MM.1S (cell line): ENCODE measurements at regions not wholly inside any gene's neighbourhood (a gene's known extent, or its start where the extent isn't known, plus 50 kb on each side); places are given as distances from the start of the nearest gene placed in this dataset.

Source experiments
- DNase-seq: peaks from one replicate; pipeline ENCODE4 v3.0.0-alpha.2; 2015
- H2AFZ ChIP-seq: fragments of 300-600 bp; sonication (generic); 2 replicates; pipeline ENCODE4 v1.6.0; 2016; ENCODE audit warnings: antibody characterized with exemption, low read length
- H3F3A ChIP-seq: fragments of 300-600 bp; sonication (generic); 2 replicates; pipeline ENCODE4 v1.6.1; 2016; ENCODE audit warnings: mild to moderate bottlenecking, antibody characterized with exemption, low read length, moderate library complexity, mixed read lengths; ENCODE audit not compliant: insufficient read depth
- H3K27ac ChIP-seq: fragments of 300-600 bp; sonication (generic); 2 replicates; pipeline ENCODE4 v1.5.1; 2016; ENCODE audit warnings: mild to moderate bottlenecking, low read length
- H3K27me3 ChIP-seq: fragments of 300-600 bp; sonication (generic); replicated peaks from 2 replicates; pipeline ENCODE4 v1.6.0; 2016; ENCODE audit warnings: low read length; ENCODE audit not compliant: insufficient read depth
- H3K36me3 ChIP-seq: fragments of 300-600 bp; sonication (generic); replicated peaks from 2 replicates; pipeline ENCODE4 v1.6.1; 2016; ENCODE audit warnings: mild to moderate bottlenecking, low read length, mixed read lengths; ENCODE audit not compliant: insufficient read depth
- H3K4me1 ChIP-seq: fragments of 300-600 bp; sonication (generic); 2 replicates; pipeline ENCODE4 v1.6.1; 2016; ENCODE audit warnings: low read length, mixed read lengths
- H3K4me2 ChIP-seq: fragments of 300-600 bp; sonication (generic); 2 replicates; pipeline ENCODE4 v1.6.0; 2016; ENCODE audit warnings: low read depth, low read length
- H3K4me3 ChIP-seq: fragments of 300-600 bp; sonication (generic); 2 replicates; pipeline ENCODE4 v1.5.1; 2016; ENCODE audit warnings: low read length, mixed read lengths
- H3K79me2 ChIP-seq: fragments of 300-600 bp; sonication (generic); 2 replicates; pipeline ENCODE4 v1.6.1; 2016; ENCODE audit warnings: mixed run types, low read length, mixed read lengths
- H3K9ac ChIP-seq: fragments of 300-600 bp; sonication (generic); 2 replicates; pipeline ENCODE4 v1.6.1; 2016; ENCODE audit warnings: low read length, mixed read lengths
- H3K9me2 ChIP-seq: fragments of 300-600 bp; sonication (generic); replicated peaks from 2 replicates; pipeline ENCODE4 v1.6.1; 2016; ENCODE audit warnings: mild to moderate bottlenecking, low read length, mixed read lengths; ENCODE audit not compliant: insufficient read depth
- H3K9me3 ChIP-seq: fragments of 300-600 bp; sonication (generic); replicated peaks from 2 replicates; pipeline ENCODE4 v1.6.1; 2016; ENCODE audit warnings: mild to moderate bottlenecking, low read length, mixed read lengths; ENCODE audit not compliant: insufficient read depth
- H4K20me1 ChIP-seq: fragments of 300-600 bp; sonication (generic); 2 replicates; pipeline ENCODE4 v1.6.1; 2016; ENCODE audit warnings: mild to moderate bottlenecking, low read length, moderate library complexity, mixed read lengths; ENCODE audit not compliant: insufficient read depth
- EZH2 ChIP-seq: fragments of 300-600 bp; sonication (generic); optimal IDR thresholded peaks from 2 replicates; pipeline ENCODE3; 2017; ENCODE audit warnings: low read depth, mild to moderate bottlenecking, antibody characterized with exemption, low read length, mixed read lengths
- EZH2phosphoT487 ChIP-seq: fragments of 300-600 bp; sonication (generic); IDR thresholded peaks from 2 replicates; pipeline ENCODE4 v1.6.1; 2018; ENCODE audit warnings: antibody characterized with exemption, low read length
- TF ChIP-seq, protein P1 (sequence below): fragments of 300-600 bp; sonication (generic); IDR thresholded peaks from 2 replicates; pipeline ENCODE4 v1.5.1; 2016; ENCODE audit warnings: antibody characterized with exemption, low read length, mixed read lengths

DNA sequence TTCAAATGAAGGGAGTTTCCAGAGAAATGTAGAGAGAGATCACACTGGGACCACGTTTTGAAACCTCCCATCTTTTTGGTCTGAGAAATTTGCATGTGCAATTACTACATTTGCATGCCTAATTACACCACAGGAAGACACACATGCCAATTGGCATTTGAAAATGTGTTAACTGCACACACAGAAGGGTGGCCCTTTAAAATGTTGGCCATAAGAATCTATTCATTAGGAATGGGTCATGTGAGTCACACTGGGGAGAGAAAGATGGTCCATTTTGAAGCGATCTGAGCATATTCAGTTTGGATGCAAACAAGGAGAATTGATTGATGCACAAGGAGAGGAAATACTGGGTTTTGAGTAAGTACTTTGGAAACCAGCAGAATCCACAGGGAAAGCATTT lies 1407.1 kb upstream of the ACVR2A start:
- Histone ChIP-seq H3K4me3 (no peak overlapping the region), H3K4me1 (no peaks in the 10 kb centered on the region)
- TF ChIP-seq, protein P1, sequence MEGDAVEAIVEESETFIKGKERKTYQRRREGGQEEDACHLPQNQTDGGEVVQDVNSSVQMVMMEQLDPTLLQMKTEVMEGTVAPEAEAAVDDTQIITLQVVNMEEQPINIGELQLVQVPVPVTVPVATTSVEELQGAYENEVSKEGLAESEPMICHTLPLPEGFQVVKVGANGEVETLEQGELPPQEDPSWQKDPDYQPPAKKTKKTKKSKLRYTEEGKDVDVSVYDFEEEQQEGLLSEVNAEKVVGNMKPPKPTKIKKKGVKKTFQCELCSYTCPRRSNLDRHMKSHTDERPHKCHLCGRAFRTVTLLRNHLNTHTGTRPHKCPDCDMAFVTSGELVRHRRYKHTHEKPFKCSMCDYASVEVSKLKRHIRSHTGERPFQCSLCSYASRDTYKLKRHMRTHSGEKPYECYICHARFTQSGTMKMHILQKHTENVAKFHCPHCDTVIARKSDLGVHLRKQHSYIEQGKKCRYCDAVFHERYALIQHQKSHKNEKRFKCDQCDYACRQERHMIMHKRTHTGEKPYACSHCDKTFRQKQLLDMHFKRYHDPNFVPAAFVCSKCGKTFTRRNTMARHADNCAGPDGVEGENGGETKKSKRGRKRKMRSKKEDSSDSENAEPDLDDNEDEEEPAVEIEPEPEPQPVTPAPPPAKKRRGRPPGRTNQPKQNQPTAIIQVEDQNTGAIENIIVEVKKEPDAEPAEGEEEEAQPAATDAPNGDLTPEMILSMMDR = no peak
- no peak for TF ChIP-seq EZH2
- no peak for TF ChIP-seq EZH2phosphoT487

GRCh38 chr2:146433116-146433875 lies 1411.5 kb upstream of the ACVR2A start:
- no peaks in the 10 kb centered on the region for H4K20me1 ChIP-seq
- no peaks in the 10 kb centered on the region for H3K27me3 ChIP-seq
- TF ChIP-seq EZH2phosphoT487 = no peak
- TF ChIP-seq, protein P1 = no peak
- no peak for TF ChIP-seq EZH2
- no peaks in the 10 kb centered on the region for H3K9me3 ChIP-seq
- no peak for DNase-seq
- no peak overlapping the region for H3K4me2 ChIP-seq
- H3K36me3 ChIP-seq = no peaks in the 10 kb centered on the region
- no peak overlapping the region for H2AFZ ChIP-seq
- H3K4me1 ChIP-seq = no peaks in the 10 kb centered on the region
- H3K4me3 ChIP-seq = no peak overlapping the region
- H3K27ac ChIP-seq = no peak overlapping the region
- no peaks in the 10 kb centered on the region for H3F3A ChIP-seq
- H3K9ac ChIP-seq = no peak overlapping the region
- H3K9me2 ChIP-seq = no peaks in the 10 kb centered on the region
- H3K79me2 ChIP-seq = no peaks in the 10 kb centered on the region

More for the DNA sequence above, 1407.1 kb upstream of the ACVR2A start:
- Histone ChIP-seq H3K9ac (no peak overlapping the region), H3K27me3 (no peaks in the 10 kb centered on the region), H3K4me2 (no peak overlapping the region), H3F3A (no peaks in the 10 kb centered on the region), H3K79me2 (no peaks in the 10 kb centered on the region), H3K9me3 (no peaks in the 10 kb centered on the region), H4K20me1 (no peaks in the 10 kb centered on the region), H3K27ac (no peak overlapping the region), H3K36me3 (no peaks in the 10 kb centered on the region), H3K9me2 (no peaks in the 10 kb centered on the region), H2AFZ (no peak overlapping the region)
- no peak for DNase-seq

GRCh38 chr2:146429366-146429765 lies 1415.5 kb upstream of the ACVR2A start:
- H3K9me3 ChIP-seq = no peaks in the 10 kb centered on the region
- H3K4me3 ChIP-seq = no peak overlapping the region
- DNase-seq = no peak
- H3K79me2 ChIP-seq = no peaks in the 10 kb centered on the region
- TF ChIP-seq EZH2phosphoT487 = no peak
- TF ChIP-seq, protein P1 = no peak
- TF ChIP-seq EZH2 = no peak
- H3K9me2 ChIP-seq = no peaks in the 10 kb centered on the region
- no peaks in the 10 kb centered on the region for H4K20me1 ChIP-seq
- no peaks in the 10 kb centered on the region for H3K36me3 ChIP-seq
- H3F3A ChIP-seq = no peaks in the 10 kb centered on the region
- no peaks in the 10 kb centered on the region for H3K27me3 ChIP-seq
- no peak overlapping the region for H3K4me2 ChIP-seq
- no peaks in the 10 kb centered on the region for H3K4me1 ChIP-seq
- no peak overlapping the region for H3K9ac ChIP-seq
- no peak overlapping the region for H3K27ac ChIP-seq
- no peak overlapping the region for H2AFZ ChIP-seq
